Fibroblast of the aortic adventitia (primary cell): ENCODE measurements at regions not wholly inside any gene's neighbourhood (a gene's known extent, or its start where the extent isn't known, plus 50 kb on each side); places are given as distances from the start of the nearest gene placed in this dataset.

ENCODE experiments used
- DNase-seq: peaks from one replicate; pipeline ENCODE4 v3.0.0-alpha.2; 2010; ENCODE audit warnings: low read depth
- H3K4me3 ChIP-seq: 2 replicates; pipeline ENCODE4 v1.5.1; 2011; ENCODE audit warnings: low read depth, mild to moderate bottlenecking, control low read depth, low read length, moderate library complexity
- CTCF ChIP-seq: IDR thresholded peaks from 2 replicates; pipeline ENCODE4 v1.5.1; 2011; ENCODE audit warnings: mild to moderate bottlenecking, low read length, control low read depth, inconsistent platforms; ENCODE audit not compliant: insufficient read depth

GRCh38 chr5:158462349-158463114 lies 603.6 kb upstream of the CLINT1 start:
- no peak for TF ChIP-seq CTCF
- DNase-seq, result no peak
- no peak overlapping the region for H3K4me3 ChIP-seq

GRCh38 chr5:158461240-158461854 lies 602.4 kb upstream of the CLINT1 start:
- no peak for TF ChIP-seq CTCF
- H3K4me3 ChIP-seq, result no peak overlapping the region
- no peak for DNase-seq

- no peak for TF ChIP-seq CTCF
- DNase-seq, result no peak
- no peak overlapping the region for H3K4me3 ChIP-seq
These were observed 599.1 kb upstream of the CLINT1 start for GRCh38 chr5:158458086-158458485.

- no peak overlapping the region for H3K4me3 ChIP-seq
- no peak for TF ChIP-seq CTCF
- DNase-seq, result peak; percentile 84
These were observed 597.8 kb upstream of the CLINT1 start for GRCh38 chr5:158456756-158457155.

GRCh38 chr5:158456241-158456640 lies 597.3 kb upstream of the CLINT1 start:
- TF ChIP-seq CTCF, result no peak
- DNase-seq, result no peak
- no peak overlapping the region for H3K4me3 ChIP-seq

- H3K4me3 ChIP-seq, result no peak overlapping the region
- no peak for TF ChIP-seq CTCF
- no peak for DNase-seq
These were observed 593.2 kb upstream of the CLINT1 start for GRCh38 chr5:158451993-158452672.
